ENCODE measurements at regions not wholly inside any gene's neighbourhood (a gene's known extent, or its start where the extent isn't known, plus 50 kb on each side); places are given as distances from the start of the nearest gene placed in this dataset.

GRCh38 chr3:82011336-82011735, 249.9 kb upstream of the GBE1 start:
- no peaks in the 10 kb centered on the region for H3K27me3 ChIP-seq (ENCODE audit: insufficient read depth, low read length)
- H3K36me3 ChIP-seq (ENCODE audit: insufficient read depth, low read length) = no peaks in the 10 kb centered on the region
- no peak overlapping the region for H3K4me3 ChIP-seq (ENCODE audit: low read length)
- no peaks in the 10 kb centered on the region for H3K9me3 ChIP-seq (ENCODE audit: low read length)
- H3K4me1 ChIP-seq (ENCODE audit: insufficient read depth, low read length) = no peaks in the 10 kb centered on the region
- no peak overlapping the region for H2AFZ ChIP-seq (ENCODE audit: low read depth, low read length)

GRCh38 chr3:82005266-82005665, 243.8 kb upstream of the GBE1 start:
- Histone ChIP-seq H2AFZ (ENCODE audit: low read depth, low read length) (no peak overlapping the region), H3K4me1 (ENCODE audit: insufficient read depth, low read length) (peaks cover 17% of the 10 kb centered on the region), H3K9me3 (ENCODE audit: low read length) (no peaks in the 10 kb centered on the region), H3K4me3 (ENCODE audit: low read length) (no peak overlapping the region), H3K36me3 (ENCODE audit: insufficient read depth, low read length) (no peaks in the 10 kb centered on the region), H3K27me3 (ENCODE audit: insufficient read depth, low read length) (no peaks in the 10 kb centered on the region)

- Histone ChIP-seq H3K9me3 (ENCODE audit: low read length) (no peaks in the 10 kb centered on the region), H2AFZ (ENCODE audit: low read depth, low read length) (no peak overlapping the region), H3K4me1 (ENCODE audit: insufficient read depth, low read length) (peaks cover 17% of the 10 kb centered on the region), H3K4me3 (ENCODE audit: low read length) (no peak overlapping the region), H3K27me3 (ENCODE audit: insufficient read depth, low read length) (no peaks in the 10 kb centered on the region), H3K36me3 (ENCODE audit: insufficient read depth, low read length) (no peaks in the 10 kb centered on the region)
Observed at GRCh38 chr3:82004266-82004665, 242.8 kb upstream of the GBE1 start.

GRCh38 chr3:82002986-82003642, 241.7 kb upstream of the GBE1 start:
- H3K4me1 ChIP-seq (ENCODE audit: insufficient read depth, low read length) = peaks cover 17% of the 10 kb centered on the region
- no peaks in the 10 kb centered on the region for H3K27me3 ChIP-seq (ENCODE audit: insufficient read depth, low read length)
- no peaks in the 10 kb centered on the region for H3K36me3 ChIP-seq (ENCODE audit: insufficient read depth, low read length)
- no peaks in the 10 kb centered on the region for H3K9me3 ChIP-seq (ENCODE audit: low read length)
- H2AFZ ChIP-seq (ENCODE audit: low read depth, low read length) = no peak overlapping the region
- H3K4me3 ChIP-seq (ENCODE audit: low read length) = no peak overlapping the region

GRCh38 chr3:82002491-82002890, 241.0 kb upstream of the GBE1 start:
- Histone ChIP-seq H3K36me3 (ENCODE audit: insufficient read depth, low read length) (no peaks in the 10 kb centered on the region), H3K4me3 (ENCODE audit: low read length) (no peak overlapping the region), H2AFZ (ENCODE audit: low read depth, low read length) (no peak overlapping the region), H3K9me3 (ENCODE audit: low read length) (no peaks in the 10 kb centered on the region), H3K27me3 (ENCODE audit: insufficient read depth, low read length) (no peaks in the 10 kb centered on the region), H3K4me1 (ENCODE audit: insufficient read depth, low read length) (peaks cover 17% of the 10 kb centered on the region)

GRCh38 chr3:82001276-82001923, 240.0 kb upstream of the GBE1 start:
- no peak overlapping the region for H2AFZ ChIP-seq (ENCODE audit: low read depth, low read length)
- H3K36me3 ChIP-seq (ENCODE audit: insufficient read depth, low read length) = no peaks in the 10 kb centered on the region
- H3K4me1 ChIP-seq (ENCODE audit: insufficient read depth, low read length) = peaks cover 17% of the 10 kb centered on the region
- H3K9me3 ChIP-seq (ENCODE audit: low read length) = no peaks in the 10 kb centered on the region
- no peak overlapping the region for H3K4me3 ChIP-seq (ENCODE audit: low read length)
- H3K27me3 ChIP-seq (ENCODE audit: insufficient read depth, low read length) = no peaks in the 10 kb centered on the region

- H3K27me3 ChIP-seq (ENCODE audit: insufficient read depth, low read length) = no peaks in the 10 kb centered on the region
Observed at GRCh38 chr3:82000773-82001172, 239.3 kb upstream of the GBE1 start.

GRCh38 chr3:82000350-82000749, 238.9 kb upstream of the GBE1 start:
- Histone ChIP-seq H3K36me3 (ENCODE audit: insufficient read depth, low read length) (no peaks in the 10 kb centered on the region), H3K9me3 (ENCODE audit: low read length) (no peaks in the 10 kb centered on the region), H2AFZ (ENCODE audit: low read depth, low read length) (no peak overlapping the region), H3K27me3 (ENCODE audit: insufficient read depth, low read length) (no peaks in the 10 kb centered on the region), H3K4me1 (ENCODE audit: insufficient read depth, low read length) (peaks cover 17% of the 10 kb centered on the region), H3K4me3 (ENCODE audit: low read length) (no peak overlapping the region)

More at GRCh38 chr3:82000773-82001172, 239.3 kb upstream of the GBE1 start:
- no peaks in the 10 kb centered on the region for H3K9me3 ChIP-seq (ENCODE audit: low read length)
- no peak overlapping the region for H2AFZ ChIP-seq (ENCODE audit: low read depth, low read length)
- no peak overlapping the region for H3K4me3 ChIP-seq (ENCODE audit: low read length)
- peaks cover 17% of the 10 kb centered on the region for H3K4me1 ChIP-seq (ENCODE audit: insufficient read depth, low read length)
- H3K36me3 ChIP-seq (ENCODE audit: insufficient read depth, low read length) = no peaks in the 10 kb centered on the region

GRCh38 chr3:81998907-81999306, 237.5 kb upstream of the GBE1 start:
- Histone ChIP-seq H3K27me3 (ENCODE audit: insufficient read depth, low read length) (no peaks in the 10 kb centered on the region), H3K4me1 (ENCODE audit: insufficient read depth, low read length) (peaks cover 11% of the 10 kb centered on the region), H3K36me3 (ENCODE audit: insufficient read depth, low read length) (no peaks in the 10 kb centered on the region), H3K4me3 (ENCODE audit: low read length) (no peak overlapping the region), H2AFZ (ENCODE audit: low read depth, low read length) (no peak overlapping the region), H3K9me3 (ENCODE audit: low read length) (no peaks in the 10 kb centered on the region)

- Histone ChIP-seq H3K9me3 (ENCODE audit: low read length) (no peaks in the 10 kb centered on the region), H2AFZ (ENCODE audit: low read depth, low read length) (no peak overlapping the region), H3K27me3 (ENCODE audit: insufficient read depth, low read length) (no peaks in the 10 kb centered on the region), H3K4me3 (ENCODE audit: low read length) (no peak overlapping the region), H3K4me1 (ENCODE audit: insufficient read depth, low read length) (peaks cover 9% of the 10 kb centered on the region), H3K36me3 (ENCODE audit: insufficient read depth, low read length) (no peaks in the 10 kb centered on the region)
Observed at GRCh38 chr3:81998139-81998755, 236.8 kb upstream of the GBE1 start.

- Histone ChIP-seq H3K9me3 (ENCODE audit: low read length) (no peaks in the 10 kb centered on the region), H3K4me3 (ENCODE audit: low read length) (no peak overlapping the region), H3K4me1 (ENCODE audit: insufficient read depth, low read length) (peaks cover under 1% of the 10 kb centered on the region), H3K27me3 (ENCODE audit: insufficient read depth, low read length) (no peaks in the 10 kb centered on the region), H2AFZ (ENCODE audit: low read depth, low read length) (no peak overlapping the region), H3K36me3 (ENCODE audit: insufficient read depth, low read length) (no peaks in the 10 kb centered on the region)
Observed at GRCh38 chr3:81997390-81997789, 235.9 kb upstream of the GBE1 start.

GRCh38 chr3:81995329-81995728, 233.9 kb upstream of the GBE1 start:
- no peaks in the 10 kb centered on the region for H3K9me3 ChIP-seq (ENCODE audit: low read length)
- H3K36me3 ChIP-seq (ENCODE audit: insufficient read depth, low read length) = no peaks in the 10 kb centered on the region
- H3K4me1 ChIP-seq (ENCODE audit: insufficient read depth, low read length) = no peaks in the 10 kb centered on the region
- H3K27me3 ChIP-seq (ENCODE audit: insufficient read depth, low read length) = no peaks in the 10 kb centered on the region
- no peak overlapping the region for H3K4me3 ChIP-seq (ENCODE audit: low read length)
- H2AFZ ChIP-seq (ENCODE audit: low read depth, low read length) = no peak overlapping the region

- Histone ChIP-seq H3K9me3 (ENCODE audit: low read length) (no peaks in the 10 kb centered on the region), H3K4me3 (ENCODE audit: low read length) (no peak overlapping the region), H2AFZ (ENCODE audit: low read depth, low read length) (no peak overlapping the region), H3K36me3 (ENCODE audit: insufficient read depth, low read length) (no peaks in the 10 kb centered on the region), H3K4me1 (ENCODE audit: insufficient read depth, low read length) (no peaks in the 10 kb centered on the region), H3K27me3 (ENCODE audit: insufficient read depth, low read length) (no peaks in the 10 kb centered on the region)
Observed at GRCh38 chr3:81989758-81990157, 228.3 kb upstream of the GBE1 start.
